ENCODE measurements at regions not wholly inside any gene's neighbourhood (a gene's known extent, or its start where the extent isn't known, plus 50 kb on each side); places are given as distances from the start of the nearest gene placed in this dataset.

- Histone ChIP-seq H3K27me3 (ENCODE audit: control insufficient read depth, insufficient read depth, low read length) (no peaks in the 10 kb centered on the region), H3K9me3 (ENCODE audit: control insufficient read depth, insufficient read depth, low read depth, low read length) (peaks cover 3% of the 10 kb centered on the region; the same call in 1 of the 2 replicates), H3K27ac (ENCODE audit: low read length) (no peak overlapping the region), H3K36me3 (ENCODE audit: control insufficient read depth, insufficient read depth, low read length) (no peaks in the 10 kb centered on the region), H3K4me3 (ENCODE audit: low read depth in 2 of 2, low read length in 2 of 2) (peak overlapping the region in 1 of 2 experiments; percentile 2; a peak in 1 of 4 replicates), H3K4me1 (ENCODE audit: control insufficient read depth, insufficient read depth, low read length) (peaks cover 8% of the 10 kb centered on the region)
- ChIA-PET POLR2A (no interaction called here), CTCF (no interaction called here)
- ATAC-seq (peak; percentile 95), DNase-seq (ENCODE audit: low read depth, low spot score) (peak; percentile 98)
- TF ChIP-seq TCF7L2 (IDR thresholded peaks at IDR 0.05; ENCODE audit: low read depth, low read length) (no peak), POLR2AphosphoS5 (IDR thresholded peaks at IDR 0.05; ENCODE audit: low read depth, low read length) (no peak), CTCF (IDR thresholded peaks at IDR 0.05) (no peak), SIN3A (IDR thresholded peaks at IDR 0.05; ENCODE audit: borderline replicate concordance, insufficient read depth, low read depth, low read length) (no peak), REST (IDR thresholded peaks at IDR 0.05; ENCODE audit: insufficient read depth in 1 of 2, low read depth in 2 of 2, low read length in 1 of 2) (no peak)
- intact Hi-C loops (cut with micrococcal nuclease; ENCODE audit: unreplicated experiment) (no loop called here), in situ Hi-C loops (cut with HindIII; ENCODE audit: low pct_unique_long_range_greater_than_20kb, low sequenced_read_pairs) (no loop called here)
- no TSS peak for BruUV-seq (replicated peaks)
Observed at GRCh38 chr20:11001764-11002540, 328.2 kb upstream of the JAG1 start.

- no peak for TF ChIP-seq REST (IDR thresholded peaks at IDR 0.05; ENCODE audit: insufficient read depth in 1 of 2, low read depth in 2 of 2, low read length in 1 of 2)
- no peak for TF ChIP-seq POLR2AphosphoS5 (IDR thresholded peaks at IDR 0.05; ENCODE audit: low read depth, low read length)
- no peak for TF ChIP-seq TCF7L2 (IDR thresholded peaks at IDR 0.05; ENCODE audit: low read depth, low read length)
- no peak for TF ChIP-seq CTCF (IDR thresholded peaks at IDR 0.05)
- no peak for TF ChIP-seq SIN3A (IDR thresholded peaks at IDR 0.05; ENCODE audit: borderline replicate concordance, insufficient read depth, low read depth, low read length)
- intact Hi-C loops (cut with micrococcal nuclease; ENCODE audit: unreplicated experiment) = no loop called here
- H3K4me3 ChIP-seq (ENCODE audit: low read depth in 2 of 2, low read length in 2 of 2) = no peak overlapping the region
- H3K36me3 ChIP-seq (ENCODE audit: control insufficient read depth, insufficient read depth, low read length) = no peaks in the 10 kb centered on the region
- H3K4me1 ChIP-seq (ENCODE audit: control insufficient read depth, insufficient read depth, low read length) = peaks cover 8% of the 10 kb centered on the region
- no peak overlapping the region for H3K27ac ChIP-seq (ENCODE audit: low read length)
- no peaks in the 10 kb centered on the region for H3K27me3 ChIP-seq (ENCODE audit: control insufficient read depth, insufficient read depth, low read length)
- BruUV-seq (replicated peaks) = no TSS peak
- in situ Hi-C loops (cut with HindIII; ENCODE audit: low pct_unique_long_range_greater_than_20kb, low sequenced_read_pairs) = no loop called here
- peaks cover 3% of the 10 kb centered on the region; the same call in 1 of the 2 replicates for H3K9me3 ChIP-seq (ENCODE audit: control insufficient read depth, insufficient read depth, low read depth, low read length)
- ChIA-PET POLR2A (no interaction called here), CTCF (no interaction called here)
- DNase-seq (ENCODE audit: low read depth, low spot score) (no peak), ATAC-seq (no peak)
Observed at GRCh38 chr20:11003341-11003740, 329.5 kb upstream of the JAG1 start.

Data from Panc1 (cell line).